ENCODE measurements at regions not wholly inside any gene's neighbourhood (a gene's known extent, or its start where the extent isn't known, plus 50 kb on each side); places are given as distances from the start of the nearest gene placed in this dataset.
"Not testable (repeated sequence)": the region's sequence is repeated elsewhere in the genome, so short reads cannot be mapped to it uniquely, and the experiment has no call there.

- no peak for DNase-seq
These were observed 192.9 kb upstream of the CTSO start for GRCh38 chr4:156146571-156146970.

GRCh38 chr4:156144961-156145360 lies 191.3 kb upstream of the CTSO start:
- DNase-seq: no peak

GRCh38 chr4:156138781-156139280 lies 185.2 kb upstream of the CTSO start:
- DNase-seq: no peak

GRCh38 chr4:156137679-156138473 lies 184.2 kb upstream of the CTSO start:
- peak; percentile 18 for DNase-seq

GRCh38 chr4:156132196-156132595 lies 178.5 kb upstream of the CTSO start:
- no peak for DNase-seq

GRCh38 chr4:156128616-156129015 lies 174.9 kb upstream of the CTSO start:
- no peak for DNase-seq

GRCh38 chr4:156118507-156119220 lies 165.0 kb upstream of the CTSO start:
- no peak for DNase-seq

GRCh38 chr4:156117743-156118142 lies 164.1 kb upstream of the CTSO start:
- DNase-seq: no peak

- no peak for DNase-seq
These were observed 163.3 kb upstream of the CTSO start for GRCh38 chr4:156116991-156117390.

- peak; percentile 35 for DNase-seq
These were observed 159.6 kb upstream of the CTSO start for GRCh38 chr4:156113138-156113765.

- DNase-seq: no peak
These were observed 158.0 kb upstream of the CTSO start for GRCh38 chr4:156111686-156112085.

- peak; percentile 4 for DNase-seq
These were observed 156.6 kb upstream of the CTSO start for GRCh38 chr4:156109943-156110900.

- not testable (repeated sequence) for DNase-seq
These were observed 155.4 kb upstream of the CTSO start for GRCh38 chr4:156109087-156109486.

- DNase-seq: no peak
These were observed 149.6 kb upstream of the CTSO start for GRCh38 chr4:156103311-156103710.

- no peak for DNase-seq
These were observed 148.7 kb upstream of the CTSO start for GRCh38 chr4:156102411-156102810.

GRCh38 chr4:156101571-156101970 lies 147.9 kb upstream of the CTSO start:
- no peak for DNase-seq

GRCh38 chr4:156100651-156101050 lies 147.0 kb upstream of the CTSO start:
- no peak for DNase-seq

GRCh38 chr4:156098805-156099204 lies 145.1 kb upstream of the CTSO start:
- no peak for DNase-seq

GRCh38 chr4:156085100-156085499 lies 131.4 kb upstream of the CTSO start:
- DNase-seq: no peak

GRCh38 chr4:156084373-156084772 lies 130.7 kb upstream of the CTSO start:
- no peak for DNase-seq

GRCh38 chr4:156073976-156074375 lies 120.3 kb upstream of the CTSO start:
- DNase-seq: no peak

GRCh38 chr4:156060661-156061060 lies 107.0 kb upstream of the CTSO start:
- no peak for DNase-seq

GRCh38 chr4:156053174-156053573 lies 99.5 kb upstream of the CTSO start:
- peak; percentile 16 for DNase-seq

All from DMS53 (cell line).